ENCODE measurements at regions not wholly inside any gene's neighbourhood (a gene's known extent, or its start where the extent isn't known, plus 50 kb on each side); places are given as distances from the start of the nearest gene placed in this dataset.

- TF ChIP-seq ZNF462 (CRISPR knock-in tag; IDR thresholded peaks at IDR 0.05): no peak
These were observed 963.3 kb downstream of the TRAM1L1 start (continued) for GRCh38 chr4:116122124-116122523.

- H3K4me3 Mint-ChIP-seq: no peak overlapping the region
- TF ChIP-seq, protein P1, sequence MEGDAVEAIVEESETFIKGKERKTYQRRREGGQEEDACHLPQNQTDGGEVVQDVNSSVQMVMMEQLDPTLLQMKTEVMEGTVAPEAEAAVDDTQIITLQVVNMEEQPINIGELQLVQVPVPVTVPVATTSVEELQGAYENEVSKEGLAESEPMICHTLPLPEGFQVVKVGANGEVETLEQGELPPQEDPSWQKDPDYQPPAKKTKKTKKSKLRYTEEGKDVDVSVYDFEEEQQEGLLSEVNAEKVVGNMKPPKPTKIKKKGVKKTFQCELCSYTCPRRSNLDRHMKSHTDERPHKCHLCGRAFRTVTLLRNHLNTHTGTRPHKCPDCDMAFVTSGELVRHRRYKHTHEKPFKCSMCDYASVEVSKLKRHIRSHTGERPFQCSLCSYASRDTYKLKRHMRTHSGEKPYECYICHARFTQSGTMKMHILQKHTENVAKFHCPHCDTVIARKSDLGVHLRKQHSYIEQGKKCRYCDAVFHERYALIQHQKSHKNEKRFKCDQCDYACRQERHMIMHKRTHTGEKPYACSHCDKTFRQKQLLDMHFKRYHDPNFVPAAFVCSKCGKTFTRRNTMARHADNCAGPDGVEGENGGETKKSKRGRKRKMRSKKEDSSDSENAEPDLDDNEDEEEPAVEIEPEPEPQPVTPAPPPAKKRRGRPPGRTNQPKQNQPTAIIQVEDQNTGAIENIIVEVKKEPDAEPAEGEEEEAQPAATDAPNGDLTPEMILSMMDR (conservative IDR thresholded peaks at IDR 0.05; ENCODE audit: low read depth in 2 of 2): no peak
- TF ChIP-seq ZNF462 (CRISPR knock-in tag; IDR thresholded peaks at IDR 0.05) (no peak), CREB1 (CRISPR knock-in tag; IDR thresholded peaks at IDR 0.05; ENCODE audit: low read depth) (no peak), ZNF331 (CRISPR knock-in tag; IDR thresholded peaks at IDR 0.05; ENCODE audit: low read depth) (no peak), STAT1 (IDR thresholded peaks at IDR 0.05; ENCODE audit: unreplicated experiment) (no peak), POLR2AphosphoS5 (IDR thresholded peaks at IDR 0.05; ENCODE audit: low read depth) (no peak), JUNB (IDR thresholded peaks at IDR 0.05; ENCODE audit: unreplicated experiment) (no peak), EZH2 (IDR thresholded peaks at IDR 0.05; ENCODE audit: low read depth, unreplicated experiment) (no peak), ZNF114 (CRISPR knock-in tag; IDR thresholded peaks at IDR 0.05) (no peak)
These were observed 967.2 kb downstream of the TRAM1L1 start for GRCh38 chr4:116118221-116118620.

More at GRCh38 chr4:116118221-116118620, 967.2 kb downstream of the TRAM1L1 start:
- Mint-ChIP-seq H3K27ac (no peak overlapping the region), H3K4me1 (no peaks in the 10 kb centered on the region), H3K27me3 (ENCODE audit: insufficient read depth, low read depth, poor library complexity) (no peaks in the 10 kb centered on the region), H3K36me3 (ENCODE audit: low read depth) (no peaks in the 10 kb centered on the region), H3K9me3 (no peaks in the 10 kb centered on the region)
- Histone ChIP-seq H3K4me1 (ENCODE audit: insufficient read depth) (peaks cover 4% of the 10 kb centered on the region; the same call in 1 of the 2 replicates), H4K20me1 (replicated peaks; ENCODE audit: insufficient read depth) (no peaks in the 10 kb centered on the region), H3K27ac (ENCODE audit: low read depth) (no peak overlapping the region), H3K36me3 (ENCODE audit: insufficient read depth) (no peaks in the 10 kb centered on the region), H2AFZ (no peak overlapping the region), H3K27me3 (ENCODE audit: insufficient read depth) (no peaks in the 10 kb centered on the region), H3K4me3 (no peak overlapping the region), H3F3A (replicated peaks; ENCODE audit: low read depth) (no peaks in the 10 kb centered on the region), H3K4me2 (no peak overlapping the region), H3K9me2 (ENCODE audit: insufficient read depth) (no peaks in the 10 kb centered on the region), H3K79me2 (replicated peaks; ENCODE audit: insufficient read depth) (no peaks in the 10 kb centered on the region)
- DNase-seq (ENCODE audit: low spot score) (no peak), ATAC-seq (no peak)

All from GM23338 (cell line).